ENCODE measurements at regions not wholly inside any gene's neighbourhood (a gene's known extent, or its start where the extent isn't known, plus 50 kb on each side); places are given as distances from the start of the nearest gene placed in this dataset.

DNA sequence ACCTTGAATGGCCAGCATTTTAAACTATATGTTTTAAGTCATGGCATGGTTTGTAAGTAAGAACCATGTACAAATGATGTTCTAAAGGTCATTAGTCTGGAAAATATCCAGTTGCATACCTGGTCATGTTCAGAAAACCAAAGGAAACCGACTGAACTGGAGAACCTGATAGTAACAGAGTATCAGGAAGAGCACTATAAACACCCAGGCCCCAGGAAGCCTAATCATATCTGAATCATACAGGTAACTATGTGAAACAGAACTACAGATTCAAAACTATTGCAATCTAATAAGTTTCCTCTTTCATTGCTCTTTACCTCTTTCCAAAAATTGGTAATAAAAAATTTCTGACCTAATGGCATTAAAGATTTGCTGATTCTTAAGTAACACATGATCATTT is 500.3 kb downstream of the ARHGEF28 start:
- H3K4me3 ChIP-seq (ENCODE audit: low read length, poor library complexity, severe bottlenecking) = no peak overlapping the region
- peaks cover 59% of the 10 kb centered on the region for H3K4me1 ChIP-seq (ENCODE audit: insufficient read depth, low read length, poor library complexity, severe bottlenecking)
- TF ChIP-seq, protein P1, sequence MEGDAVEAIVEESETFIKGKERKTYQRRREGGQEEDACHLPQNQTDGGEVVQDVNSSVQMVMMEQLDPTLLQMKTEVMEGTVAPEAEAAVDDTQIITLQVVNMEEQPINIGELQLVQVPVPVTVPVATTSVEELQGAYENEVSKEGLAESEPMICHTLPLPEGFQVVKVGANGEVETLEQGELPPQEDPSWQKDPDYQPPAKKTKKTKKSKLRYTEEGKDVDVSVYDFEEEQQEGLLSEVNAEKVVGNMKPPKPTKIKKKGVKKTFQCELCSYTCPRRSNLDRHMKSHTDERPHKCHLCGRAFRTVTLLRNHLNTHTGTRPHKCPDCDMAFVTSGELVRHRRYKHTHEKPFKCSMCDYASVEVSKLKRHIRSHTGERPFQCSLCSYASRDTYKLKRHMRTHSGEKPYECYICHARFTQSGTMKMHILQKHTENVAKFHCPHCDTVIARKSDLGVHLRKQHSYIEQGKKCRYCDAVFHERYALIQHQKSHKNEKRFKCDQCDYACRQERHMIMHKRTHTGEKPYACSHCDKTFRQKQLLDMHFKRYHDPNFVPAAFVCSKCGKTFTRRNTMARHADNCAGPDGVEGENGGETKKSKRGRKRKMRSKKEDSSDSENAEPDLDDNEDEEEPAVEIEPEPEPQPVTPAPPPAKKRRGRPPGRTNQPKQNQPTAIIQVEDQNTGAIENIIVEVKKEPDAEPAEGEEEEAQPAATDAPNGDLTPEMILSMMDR (conservative IDR thresholded peaks at IDR 0.05; ENCODE audit: low read length) = no peak
- TF ChIP-seq EZH2phosphoT487 (IDR thresholded peaks at IDR 0.05; ENCODE audit: borderline replicate concordance) = no peak
- no peaks in the 10 kb centered on the region for H3K9me2 ChIP-seq (replicated peaks; ENCODE audit: low read depth, low read length)
- H3K36me3 ChIP-seq (ENCODE audit: insufficient read depth, low read length) = no peaks in the 10 kb centered on the region
- H3K27me3 ChIP-seq (ENCODE audit: insufficient read depth, low read length, poor library complexity, severe bottlenecking) = no peaks in the 10 kb centered on the region
- no peak overlapping the region for H3K9ac ChIP-seq (ENCODE audit: low read depth, low read length, poor library complexity, severe bottlenecking)
- H4K20me1 ChIP-seq (ENCODE audit: insufficient read depth, low read length, poor library complexity, severe bottlenecking) = no peaks in the 10 kb centered on the region
- no peak overlapping the region for H3K4me2 ChIP-seq (ENCODE audit: low read depth, low read length, poor library complexity, severe bottlenecking)
- no peaks in the 10 kb centered on the region for H3K9me3 ChIP-seq (ENCODE audit: insufficient read depth, low read depth, low read length)
- H3K79me2 ChIP-seq (ENCODE audit: insufficient read depth, low read length) = no peaks in the 10 kb centered on the region
- no peak overlapping the region for H2AFZ ChIP-seq (ENCODE audit: low read length)
- H3F3A ChIP-seq (ENCODE audit: low read depth) = no peaks in the 10 kb centered on the region; the same call in 1 of the 2 replicates

- Histone ChIP-seq H3K36me3 (ENCODE audit: insufficient read depth, low read length) (no peaks in the 10 kb centered on the region), H3K4me1 (ENCODE audit: insufficient read depth, low read length, poor library complexity, severe bottlenecking) (peaks cover 63% of the 10 kb centered on the region), H3F3A (ENCODE audit: low read depth) (no peaks in the 10 kb centered on the region; the same call in 1 of the 2 replicates), H3K27me3 (ENCODE audit: insufficient read depth, low read length, poor library complexity, severe bottlenecking) (no peaks in the 10 kb centered on the region), H3K4me2 (ENCODE audit: low read depth, low read length, poor library complexity, severe bottlenecking) (no peak overlapping the region), H3K4me3 (ENCODE audit: low read length, poor library complexity, severe bottlenecking) (no peak overlapping the region), H4K20me1 (ENCODE audit: insufficient read depth, low read length, poor library complexity, severe bottlenecking) (no peaks in the 10 kb centered on the region), H2AFZ (ENCODE audit: low read length) (no peak overlapping the region), H3K9me2 (replicated peaks; ENCODE audit: low read depth, low read length) (no peaks in the 10 kb centered on the region), H3K9me3 (ENCODE audit: insufficient read depth, low read depth, low read length) (no peaks in the 10 kb centered on the region), H3K79me2 (ENCODE audit: insufficient read depth, low read length) (no peaks in the 10 kb centered on the region), H3K9ac (ENCODE audit: low read depth, low read length, poor library complexity, severe bottlenecking) (no peak overlapping the region)
- TF ChIP-seq, protein P1 (conservative IDR thresholded peaks at IDR 0.05; ENCODE audit: low read length) = no peak
- TF ChIP-seq EZH2phosphoT487 (IDR thresholded peaks at IDR 0.05; ENCODE audit: borderline replicate concordance) = no peak
Measured at GRCh38 chr5:74124826-74125225, 498.8 kb downstream of the ARHGEF28 start.

GRCh38 chr5:74123929-74124328 is 497.9 kb downstream of the ARHGEF28 start:
- peaks cover 63% of the 10 kb centered on the region for H3K4me1 ChIP-seq (ENCODE audit: insufficient read depth, low read length, poor library complexity, severe bottlenecking)
- H3F3A ChIP-seq (ENCODE audit: low read depth) = no peaks in the 10 kb centered on the region; the same call in 1 of the 2 replicates
- H4K20me1 ChIP-seq (ENCODE audit: insufficient read depth, low read length, poor library complexity, severe bottlenecking) = no peaks in the 10 kb centered on the region
- H2AFZ ChIP-seq (ENCODE audit: low read length) = peak overlapping the region; percentile 39
- H3K79me2 ChIP-seq (ENCODE audit: insufficient read depth, low read length) = no peaks in the 10 kb centered on the region
- no peaks in the 10 kb centered on the region for H3K27me3 ChIP-seq (ENCODE audit: insufficient read depth, low read length, poor library complexity, severe bottlenecking)
- peak overlapping the region; percentile 27 for H3K4me3 ChIP-seq (ENCODE audit: low read length, poor library complexity, severe bottlenecking)
- no peaks in the 10 kb centered on the region for H3K9me3 ChIP-seq (ENCODE audit: insufficient read depth, low read depth, low read length)
- no peak overlapping the region for H3K4me2 ChIP-seq (ENCODE audit: low read depth, low read length, poor library complexity, severe bottlenecking)
- no peak overlapping the region for H3K9ac ChIP-seq (ENCODE audit: low read depth, low read length, poor library complexity, severe bottlenecking)
- no peaks in the 10 kb centered on the region for H3K9me2 ChIP-seq (replicated peaks; ENCODE audit: low read depth, low read length)
- H3K36me3 ChIP-seq (ENCODE audit: insufficient read depth, low read length) = no peaks in the 10 kb centered on the region
- TF ChIP-seq, protein P1 (conservative IDR thresholded peaks at IDR 0.05; ENCODE audit: low read length) = no peak
- no peak for TF ChIP-seq EZH2phosphoT487 (IDR thresholded peaks at IDR 0.05; ENCODE audit: borderline replicate concordance)

All from Loucy (cell line).